ENCODE measurements at regions not wholly inside any gene's neighbourhood (a gene's known extent, or its start where the extent isn't known, plus 50 kb on each side); places are given as distances from the start of the nearest gene placed in this dataset.

DNA sequence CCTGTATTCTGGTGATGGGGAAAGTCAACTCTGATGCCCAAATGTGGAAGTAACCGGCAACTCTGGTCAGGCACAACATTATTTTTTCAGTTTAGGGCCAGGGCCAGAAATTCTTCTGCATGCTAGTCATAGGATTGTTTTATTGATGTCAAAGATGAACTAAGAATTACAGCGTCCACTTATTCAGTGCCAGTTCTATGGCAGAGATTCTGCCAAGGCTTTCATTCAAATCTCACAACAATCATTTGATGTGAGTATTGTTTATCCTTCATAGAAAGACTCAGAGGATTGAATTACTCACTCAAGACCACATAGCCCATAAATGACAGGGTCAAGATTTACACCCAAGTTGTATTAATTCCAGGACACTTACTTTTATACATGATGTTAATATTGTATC, 87.7 kb downstream of the TMPRSS5 start:
- no peak for TF ChIP-seq CTCF (conservative IDR thresholded peaks at IDR 0.05; ENCODE audit: low read depth, low read length)
- no peaks in the 10 kb centered on the region for H3K4me1 ChIP-seq (ENCODE audit: low read depth, poor library complexity, severe bottlenecking)

GRCh38 chr11:113615773-113616172, 90.3 kb downstream of the TMPRSS5 start:
- Histone ChIP-seq H3K4me3 (IDR thresholded peaks at IDR 0.05; ENCODE audit: insufficient read depth, low read depth, low read length) (no peak overlapping the region), H4K20me1 (ENCODE audit: insufficient read depth) (no peaks in the 10 kb centered on the region), H3K27ac (no peak overlapping the region), H2AFZ (ENCODE audit: low read depth) (no peak overlapping the region), H3K79me2 (ENCODE audit: insufficient read depth, low read depth) (no peaks in the 10 kb centered on the region), H3K4me2 (no peak overlapping the region), H3K4me1 (ENCODE audit: low read depth, poor library complexity, severe bottlenecking) (no peaks in the 10 kb centered on the region), H3K36me3 (ENCODE audit: insufficient read depth) (no peaks in the 10 kb centered on the region), H3K9ac (no peak overlapping the region), H3K27me3 (ENCODE audit: insufficient read depth, low read depth) (no peaks in the 10 kb centered on the region)
- TF ChIP-seq CTCF (conservative IDR thresholded peaks at IDR 0.05; ENCODE audit: low read depth, low read length): no peak

More for the DNA sequence above, 87.7 kb downstream of the TMPRSS5 start:
- H2AFZ ChIP-seq (ENCODE audit: low read depth): no peak overlapping the region
- H3K27ac ChIP-seq: no peak overlapping the region
- no peak overlapping the region for H3K9ac ChIP-seq
- H3K79me2 ChIP-seq (ENCODE audit: insufficient read depth, low read depth): no peaks in the 10 kb centered on the region
- no peaks in the 10 kb centered on the region for H3K27me3 ChIP-seq (ENCODE audit: insufficient read depth, low read depth)
- H3K4me3 ChIP-seq (IDR thresholded peaks at IDR 0.05; ENCODE audit: insufficient read depth, low read depth, low read length): no peak overlapping the region
- no peak overlapping the region for H3K4me2 ChIP-seq
- no peaks in the 10 kb centered on the region for H3K36me3 ChIP-seq (ENCODE audit: insufficient read depth)
- H4K20me1 ChIP-seq (ENCODE audit: insufficient read depth): no peaks in the 10 kb centered on the region

DNA sequence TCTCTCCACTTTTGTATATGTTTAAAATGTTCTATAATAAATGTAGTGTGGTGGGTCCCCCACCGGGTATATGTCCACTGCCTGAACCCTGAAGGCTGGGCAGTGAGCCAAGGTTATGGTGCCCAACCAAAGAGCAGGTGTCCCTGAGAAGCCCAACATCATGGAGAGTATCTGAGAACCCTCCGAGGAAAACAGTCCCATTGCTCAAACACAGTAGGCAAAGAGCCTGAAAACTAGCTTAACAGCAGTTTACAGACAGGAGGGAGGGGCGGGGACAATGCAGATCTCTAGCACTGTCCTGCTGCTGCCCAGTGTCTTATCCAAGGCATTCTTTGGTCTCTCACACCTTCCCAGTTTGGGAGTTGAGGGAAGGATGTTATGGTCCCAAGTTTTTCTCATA, 91.0 kb downstream of the TMPRSS5 start:
- Histone ChIP-seq H3K4me2 (no peak overlapping the region), H3K27ac (no peak overlapping the region), H3K36me3 (ENCODE audit: insufficient read depth) (no peaks in the 10 kb centered on the region), H3K9ac (no peak overlapping the region), H3K79me2 (ENCODE audit: insufficient read depth, low read depth) (no peaks in the 10 kb centered on the region), H4K20me1 (ENCODE audit: insufficient read depth) (no peaks in the 10 kb centered on the region), H3K4me3 (IDR thresholded peaks at IDR 0.05; ENCODE audit: insufficient read depth, low read depth, low read length) (no peak overlapping the region), H2AFZ (ENCODE audit: low read depth) (no peak overlapping the region), H3K4me1 (ENCODE audit: low read depth, poor library complexity, severe bottlenecking) (no peaks in the 10 kb centered on the region), H3K27me3 (ENCODE audit: insufficient read depth, low read depth) (no peaks in the 10 kb centered on the region)
- TF ChIP-seq CTCF (conservative IDR thresholded peaks at IDR 0.05; ENCODE audit: low read depth, low read length): no peak

- TF ChIP-seq CTCF (conservative IDR thresholded peaks at IDR 0.05; ENCODE audit: low read depth, low read length): no peak
- Histone ChIP-seq H3K36me3 (ENCODE audit: insufficient read depth) (no peaks in the 10 kb centered on the region), H2AFZ (ENCODE audit: low read depth) (no peak overlapping the region), H3K4me2 (no peak overlapping the region), H3K27ac (no peak overlapping the region), H3K27me3 (ENCODE audit: insufficient read depth, low read depth) (no peaks in the 10 kb centered on the region), H3K4me1 (ENCODE audit: low read depth, poor library complexity, severe bottlenecking) (no peaks in the 10 kb centered on the region), H3K9ac (no peak overlapping the region), H4K20me1 (ENCODE audit: insufficient read depth) (no peaks in the 10 kb centered on the region), H3K4me3 (IDR thresholded peaks at IDR 0.05; ENCODE audit: insufficient read depth, low read depth, low read length) (no peak overlapping the region), H3K79me2 (ENCODE audit: insufficient read depth, low read depth) (no peaks in the 10 kb centered on the region)
Measured at GRCh38 chr11:113614097-113614496, 92.0 kb downstream of the TMPRSS5 start.
